C4-2B (cell line): ENCODE measurements at regions not wholly inside any gene's neighbourhood (a gene's known extent, or its start where the extent isn't known, plus 50 kb on each side); places are given as distances from the start of the nearest gene placed in this dataset.

Source experiments
- CTCF ChIP-seq: fragments of 450-650 bp; conservative IDR thresholded peaks from 2 replicates; pipeline ENCODE4 v1.5.1; 2017; ENCODE audit warnings: mild to moderate bottlenecking
- ZFX ChIP-seq: fragments of 450-650 bp; IDR thresholded peaks from 2 replicates; pipeline ENCODE4 v1.6.1; 2017

GRCh38 chr1:233732206-233732605 lies 118.3 kb downstream of the KCNK1 start:
- no peak for TF ChIP-seq CTCF
- TF ChIP-seq ZFX: no peak
